IPS-NIHi11 (cell line): ENCODE measurements at regions not wholly inside any gene's neighbourhood (a gene's known extent, or its start where the extent isn't known, plus 50 kb on each side); places are given as distances from the start of the nearest gene placed in this dataset.

ENCODE experiments used
- DNase-seq: peaks from one replicate; pipeline ENCODE4 v3.0.0; 2012; ENCODE audit warnings: mixed read lengths, low spot score

DNA sequence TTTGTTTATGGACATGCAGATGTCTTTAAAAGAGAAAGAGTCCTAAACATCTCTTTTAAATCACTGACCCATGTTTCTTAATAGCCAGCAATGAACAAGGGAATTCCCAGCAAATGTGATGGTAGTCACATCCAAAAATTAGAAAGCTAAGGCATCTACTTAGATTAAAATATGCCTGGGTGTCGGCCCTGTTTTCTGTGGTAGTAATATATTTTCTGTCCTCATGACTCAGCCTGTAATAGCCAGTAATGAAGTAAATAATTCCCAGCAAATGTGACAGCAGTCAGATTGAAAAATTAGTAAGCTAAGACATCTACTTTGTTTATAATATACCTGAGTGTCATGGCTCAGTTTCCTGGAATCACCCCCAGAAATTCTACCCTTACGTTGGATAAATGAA is 60.6 kb upstream of the MYRIP start:
- DNase-seq, result no peak

DNA sequence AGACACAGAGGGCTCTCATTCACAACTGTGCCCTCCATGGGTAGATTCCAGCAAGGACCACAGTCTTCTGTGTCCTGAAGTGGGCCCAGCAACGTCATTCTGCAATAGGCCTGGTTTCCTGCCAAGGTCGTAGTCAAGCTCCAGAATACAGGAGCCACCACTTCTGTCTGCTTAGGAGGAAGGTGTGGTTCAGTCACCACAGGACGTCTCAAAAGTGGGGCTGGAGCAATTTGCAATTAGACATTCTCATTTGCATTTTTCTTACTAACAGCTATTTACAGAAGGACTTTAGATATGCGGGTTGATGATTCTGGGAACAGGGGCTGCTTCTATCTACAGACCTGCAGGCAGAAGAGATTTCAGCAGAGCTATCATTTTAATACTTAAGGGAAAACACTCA is 58.7 kb upstream of the MYRIP start:
- no peak for DNase-seq

DNA sequence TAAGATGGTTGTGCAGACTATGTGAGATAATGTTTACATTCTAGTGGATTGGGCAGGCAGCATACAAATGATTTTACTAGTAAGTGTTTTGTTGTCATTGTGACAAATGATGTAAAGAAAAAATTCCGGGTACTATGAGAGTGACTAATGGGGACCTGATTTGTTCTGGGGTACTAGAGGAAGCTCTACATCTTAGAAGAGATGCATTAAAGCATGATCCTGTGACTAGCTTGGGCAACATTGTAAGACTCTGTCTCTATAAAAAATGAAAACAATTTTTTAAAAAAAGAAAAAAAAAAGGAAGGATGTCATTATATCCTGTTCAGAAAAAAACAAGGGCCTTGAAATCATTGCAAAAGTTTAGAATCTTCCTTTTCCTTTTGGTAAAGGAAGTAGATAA is 58.1 kb upstream of the MYRIP start:
- DNase-seq, result no peak

DNA sequence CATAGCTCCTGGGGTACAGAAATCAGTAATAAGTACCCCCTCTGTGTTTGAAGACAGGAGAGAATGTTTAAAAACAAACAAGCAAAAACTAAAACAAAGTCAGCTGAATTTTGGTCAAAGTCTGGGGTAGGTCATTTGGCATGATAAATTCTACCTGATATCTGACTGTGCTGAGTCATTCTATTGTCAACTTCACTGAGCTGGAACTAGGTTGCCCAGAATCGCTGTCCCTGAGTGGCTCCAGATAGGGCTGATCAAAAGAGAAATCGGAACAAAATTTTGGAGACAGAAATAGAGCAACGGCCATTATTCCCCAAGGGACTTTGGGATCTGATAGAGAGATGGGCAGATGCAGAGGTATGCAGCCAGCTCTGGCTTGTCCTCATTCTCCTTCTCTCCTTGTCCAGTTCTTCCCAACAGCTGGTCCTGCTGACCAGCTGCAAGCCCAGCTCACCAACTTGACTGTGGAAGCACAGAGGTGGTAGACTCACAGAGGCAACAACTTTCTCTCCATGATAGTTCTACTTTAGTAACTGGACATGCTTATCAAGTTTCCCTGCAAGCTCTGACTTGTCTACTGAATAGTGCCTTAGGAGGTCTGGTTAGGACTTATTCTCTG is 57.3 kb upstream of the MYRIP start:
- DNase-seq, result no peak

DNA sequence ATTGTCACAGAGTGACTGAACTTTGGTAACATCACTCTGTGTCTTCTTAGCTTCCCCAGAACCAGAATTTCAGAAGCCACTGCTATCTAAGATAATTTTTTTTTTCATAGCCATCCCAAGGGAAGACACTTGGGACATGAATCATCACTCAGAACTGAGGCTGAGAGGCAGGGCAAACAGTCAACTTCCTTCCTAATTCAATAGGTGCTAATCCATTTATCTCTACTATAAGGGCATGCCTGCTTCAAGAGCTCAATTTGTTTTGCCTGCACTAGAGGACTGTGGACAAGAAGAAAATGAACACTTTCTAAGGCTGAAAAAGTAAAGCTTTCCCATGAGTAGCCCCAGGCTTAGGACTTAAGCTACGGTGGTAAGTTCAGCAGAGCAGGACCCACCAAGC is 56.7 kb upstream of the MYRIP start:
- DNase-seq, result no peak

DNA sequence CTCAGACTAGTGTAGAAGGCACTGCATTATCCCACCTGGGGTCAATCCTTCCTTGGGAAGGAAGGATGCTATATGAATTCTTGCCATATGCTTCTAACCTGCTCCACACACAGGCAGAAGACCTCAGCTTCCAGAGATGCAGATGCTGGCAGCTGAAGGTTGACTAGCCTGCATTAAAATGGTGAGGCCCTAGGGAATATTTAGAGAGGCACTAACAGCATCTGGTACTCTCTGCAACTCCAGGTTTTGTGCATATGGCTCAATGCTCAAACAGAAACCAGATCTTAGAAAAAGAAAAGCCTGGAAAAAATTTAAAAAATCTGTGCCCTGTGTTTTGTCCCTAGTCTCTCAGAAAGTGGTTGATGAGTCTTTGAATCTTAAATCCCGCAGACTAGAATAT is 56.0 kb upstream of the MYRIP start:
- no peak for DNase-seq

DNA sequence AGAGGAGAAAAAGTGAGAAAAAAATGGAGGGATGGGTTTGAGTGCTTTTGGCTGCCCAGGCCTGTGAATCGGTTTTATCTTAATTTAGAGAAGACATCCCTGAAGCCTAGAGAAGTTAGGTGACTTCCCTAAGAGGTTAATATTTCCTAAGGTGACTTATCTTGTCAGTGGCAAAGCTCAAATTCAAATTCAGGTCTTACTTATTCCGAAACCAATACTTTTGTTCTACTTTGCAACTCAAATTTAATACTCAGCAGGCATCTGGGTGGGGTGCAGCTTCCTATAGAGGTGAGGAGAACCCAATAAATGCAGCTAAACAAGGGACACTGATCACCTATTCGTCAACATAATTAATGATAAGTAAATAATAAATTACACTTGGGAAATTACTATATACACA is 54.9 kb upstream of the MYRIP start:
- DNase-seq, result no peak

DNA sequence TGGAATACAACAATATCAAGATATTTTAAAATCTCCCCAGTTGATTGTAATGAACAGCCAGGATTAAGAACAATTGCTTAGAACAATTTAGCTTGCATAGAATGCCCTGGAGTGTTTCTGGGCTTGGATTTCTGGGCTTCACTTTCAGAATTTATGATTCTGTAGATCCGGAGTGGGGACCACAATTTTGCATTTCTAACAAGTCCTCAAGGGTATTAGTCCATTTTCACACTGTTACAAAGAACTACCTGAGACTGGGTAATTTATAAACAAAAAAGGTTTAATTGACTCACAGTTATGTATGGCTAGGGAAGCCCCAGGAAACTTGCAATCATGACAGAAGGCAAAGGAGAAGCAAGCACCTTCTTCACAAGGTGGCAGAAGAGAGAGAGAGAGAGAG is 54.3 kb upstream of the MYRIP start:
- DNase-seq, result no peak

DNA sequence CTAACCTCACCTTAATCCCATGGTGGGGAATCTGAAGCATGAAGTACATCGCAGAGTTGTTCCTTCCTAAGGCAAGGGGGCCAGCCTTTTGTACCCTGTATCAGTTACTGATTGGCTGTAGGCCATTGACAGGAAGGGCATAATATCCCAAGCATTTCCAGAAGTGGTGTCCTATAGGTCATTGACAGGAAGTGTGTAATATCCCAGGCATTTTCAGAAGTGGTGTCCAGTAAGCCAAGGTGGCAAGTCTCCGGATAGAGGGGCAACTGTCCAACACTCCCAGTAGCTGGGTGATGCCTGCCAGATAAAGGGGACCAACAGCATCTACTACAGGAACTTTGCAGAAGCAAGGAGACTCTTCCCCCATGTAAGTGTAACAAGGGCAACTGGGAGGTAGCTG is 52.1 kb upstream of the MYRIP start:
- no peak for DNase-seq
